KMS-11 (cell line): ENCODE measurements at regions not wholly inside any gene's neighbourhood (a gene's known extent, or its start where the extent isn't known, plus 50 kb on each side); places are given as distances from the start of the nearest gene placed in this dataset.
"Not testable (repeated sequence)": the region's sequence is repeated elsewhere in the genome, so short reads cannot be mapped to it uniquely, and the experiment has no call there.

Experiments
- H2AFZ ChIP-seq: fragments of 200-600 bp; sonication (generic); 2 replicates; pipeline ENCODE4 v1.6.1; 2016; ENCODE audit warnings: antibody characterized with exemption, mixed run types, low read depth
- H3K27ac ChIP-seq: fragments of 200-600 bp; sonication (generic); 2 replicates; pipeline ENCODE4 v1.6.1; 2016; ENCODE audit warnings: mild to moderate bottlenecking, mixed run types
- H3K27me3 ChIP-seq: fragments of 200-600 bp; sonication (generic); 2 replicates; pipeline ENCODE4 v1.6.1; 2017; ENCODE audit warnings: mild to moderate bottlenecking, low read depth, mixed run types, moderate library complexity; ENCODE audit not compliant: insufficient read depth
- H3K36me3 ChIP-seq: fragments of 200-600 bp; sonication (generic); 2 replicates; pipeline ENCODE4 v1.6.1; 2017; ENCODE audit warnings: mild to moderate bottlenecking, mixed run types; ENCODE audit not compliant: insufficient read depth
- H3K4me1 ChIP-seq: fragments of 200-600 bp; sonication (generic); 2 replicates; pipeline ENCODE4 v1.6.1; 2016; ENCODE audit warnings: mild to moderate bottlenecking, low read depth, mixed run types; ENCODE audit not compliant: poor library complexity, severe bottlenecking
- H3K4me2 ChIP-seq: fragments of 200-600 bp; sonication (generic); 2 replicates; pipeline ENCODE4 v1.7.0; 2016; ENCODE audit warnings: mild to moderate bottlenecking, mixed run types
- H3K4me3 ChIP-seq: fragments of 200-600 bp; sonication (generic); IDR thresholded peaks from 2 replicates; pipeline ENCODE4 v1.6.1; 2017; ENCODE audit warnings: low read depth, low read length, mixed read lengths; ENCODE audit not compliant: insufficient read depth
- H3K79me2 ChIP-seq: fragments of 200-600 bp; sonication (generic); 2 replicates; pipeline ENCODE4 v1.6.1; 2016; ENCODE audit warnings: low read depth, mixed run types; ENCODE audit not compliant: insufficient read depth
- H3K9ac ChIP-seq: fragments of 200-600 bp; sonication (generic); 2 replicates; pipeline ENCODE4 v1.6.1; 2016; ENCODE audit warnings: mild to moderate bottlenecking, mixed run types
- H4K20me1 ChIP-seq: fragments of 200-600 bp; sonication (generic); 2 replicates; pipeline ENCODE4 v1.6.1; 2016; ENCODE audit warnings: mild to moderate bottlenecking, mixed run types; ENCODE audit not compliant: insufficient read depth
- CTCF ChIP-seq: fragments of 200-600 bp; sonication (generic); conservative IDR thresholded peaks from 2 replicates; pipeline ENCODE4 v1.6.1; 2017; ENCODE audit warnings: low read depth, mild to moderate bottlenecking, antibody characterized with exemption, low read length, moderate library complexity, mixed read lengths

- Histone ChIP-seq H3K36me3 (no peaks in the 10 kb centered on the region), H3K4me1 (peaks cover 6% of the 10 kb centered on the region), H3K4me2 (no peak overlapping the region), H3K27me3 (no peaks in the 10 kb centered on the region), H4K20me1 (no peaks in the 10 kb centered on the region), H3K9ac (no peak overlapping the region), H3K27ac (no peak overlapping the region), H3K4me3 (no peak overlapping the region), H2AFZ (no peak overlapping the region), H3K79me2 (no peaks in the 10 kb centered on the region)
- TF ChIP-seq CTCF, result no peak
Measured at GRCh38 chr14:22179190-22179589, 409.8 kb downstream of the DAD1 start.

- Histone ChIP-seq H3K27me3 (no peaks in the 10 kb centered on the region), H3K79me2 (no peaks in the 10 kb centered on the region), H3K4me1 (peaks cover 6% of the 10 kb centered on the region), H2AFZ (no peak overlapping the region), H3K4me2 (no peak overlapping the region), H3K9ac (no peak overlapping the region), H3K4me3 (no peak overlapping the region), H3K27ac (no peak overlapping the region), H4K20me1 (no peaks in the 10 kb centered on the region), H3K36me3 (no peaks in the 10 kb centered on the region)
- no peak for TF ChIP-seq CTCF
Measured at GRCh38 chr14:22178333-22178839, 410.6 kb downstream of the DAD1 start.

GRCh38 chr14:22177870-22178269 is 411.2 kb downstream of the DAD1 start:
- Histone ChIP-seq H3K4me2 (no peak overlapping the region), H3K4me1 (peaks cover 6% of the 10 kb centered on the region), H3K27me3 (no peaks in the 10 kb centered on the region), H3K79me2 (no peaks in the 10 kb centered on the region), H3K4me3 (no peak overlapping the region), H3K9ac (no peak overlapping the region), H2AFZ (no peak overlapping the region), H4K20me1 (no peaks in the 10 kb centered on the region), H3K27ac (no peak overlapping the region), H3K36me3 (no peaks in the 10 kb centered on the region)
- no peak for TF ChIP-seq CTCF

GRCh38 chr14:22176957-22177356 is 412.1 kb downstream of the DAD1 start:
- Histone ChIP-seq H2AFZ (no peak overlapping the region), H3K27me3 (no peaks in the 10 kb centered on the region), H3K4me2 (no peak overlapping the region), H3K9ac (no peak overlapping the region), H3K4me1 (peaks cover 6% of the 10 kb centered on the region), H4K20me1 (no peaks in the 10 kb centered on the region), H3K4me3 (no peak overlapping the region), H3K79me2 (no peaks in the 10 kb centered on the region), H3K36me3 (no peaks in the 10 kb centered on the region), H3K27ac (no peak overlapping the region)
- TF ChIP-seq CTCF, result no peak

- not testable (repeated sequence) for H3K4me1 ChIP-seq, H3K27me3 ChIP-seq, H3K4me2 ChIP-seq, H3K79me2 ChIP-seq, H3K4me3 ChIP-seq, H4K20me1 ChIP-seq, H3K36me3 ChIP-seq, H3K9ac ChIP-seq, H3K27ac ChIP-seq, H2AFZ ChIP-seq
Measured at GRCh38 chr14:22175278-22175558, 413.8 kb downstream of the DAD1 start.
